WTC11 (cell line): ENCODE measurements at regions not wholly inside any gene's neighbourhood (a gene's known extent, or its start where the extent isn't known, plus 50 kb on each side); places are given as distances from the start of the nearest gene placed in this dataset.

Source experiments
- ATAC-seq: fragments of 200-7000 bp; cut with Tn5 transposase; 2 replicates; pipeline ENCODE4 v1.10.0; 2021; ENCODE audit warnings: mild to moderate bottlenecking, moderate library complexity
- CTCF ChIA-PET: fragments of 300-600 bp; sonication (Branson Sonifier 250); formaldehyde crosslinking; loops from one replicate; lab custom pipeline; 2021; ENCODE audit warnings: antibody characterized with exemption; lab: Charles Lee
- POLR2A ChIA-PET: fragments of 350-600 bp; sonication (Branson Sonifier 250); formaldehyde crosslinking; loops from one replicate; lab custom pipeline; 2021; ENCODE audit warnings: antibody characterized with exemption; lab: Charles Lee
- DNase-seq: peaks from one replicate; pipeline ENCODE4 v3.0.0; 2021; ENCODE audit warnings: low spot score
- H3K27ac Mint-ChIP-seq: 2 replicates; pipeline ENCODE4 v1.8.0; 2021; ENCODE audit warnings: mixed read lengths
- H3K27me3 Mint-ChIP-seq: 2 replicates; pipeline ENCODE4 v1.8.0; 2021; ENCODE audit warnings: low read depth, mild to moderate bottlenecking, moderate library complexity, mixed read lengths
- H3K36me3 Mint-ChIP-seq: 2 replicates; pipeline ENCODE4 v1.8.0; 2021; ENCODE audit warnings: mixed read lengths
- H3K4me1 Mint-ChIP-seq: 2 replicates; pipeline ENCODE4 v1.8.0; 2022; ENCODE audit warnings: mixed read lengths
- H3K4me3 Mint-ChIP-seq: 2 replicates; pipeline ENCODE4 v1.8.0; 2021; ENCODE audit warnings: mild to moderate bottlenecking, moderate library complexity, mixed read lengths
- H3K9me3 Mint-ChIP-seq: 2 replicates; pipeline ENCODE4 v1.8.0; 2021; ENCODE audit warnings: mixed read lengths
- AFF4 ChIP-seq: sonication (generic); formaldehyde crosslinking; IDR thresholded peaks from 2 replicates; pipeline ENCODE4 v1.8.1; 2023; ENCODE audit warnings: mild to moderate bottlenecking, missing genetic modification reagents, borderline replicate concordance
- ATF2 ChIP-seq: sonication (generic); formaldehyde crosslinking; IDR thresholded peaks from 2 replicates; pipeline ENCODE4 v1.8.1; 2022; ENCODE audit warnings: low read depth, missing genetic modification reagents, borderline replicate concordance
- ELF4 ChIP-seq: sonication (generic); formaldehyde crosslinking; IDR thresholded peaks from 2 replicates; pipeline ENCODE4 v1.8.1; 2022; ENCODE audit warnings: low read depth, mild to moderate bottlenecking, moderate library complexity, missing genetic modification reagents
- IRF1 ChIP-seq: sonication (generic); formaldehyde crosslinking; IDR thresholded peaks from 2 replicates; pipeline ENCODE4 v1.8.0; 2023; ENCODE audit warnings: missing genetic modification reagents
- IRF2 ChIP-seq: sonication (generic); formaldehyde crosslinking; IDR thresholded peaks from 2 replicates; pipeline ENCODE4 v1.8.0; 2022; ENCODE audit warnings: low read depth, missing genetic modification reagents, borderline replicate concordance
- KAT7 ChIP-seq: sonication (generic); formaldehyde crosslinking; IDR thresholded peaks from 2 replicates; pipeline ENCODE4 v1.8.1; 2023; ENCODE audit warnings: missing genetic modification reagents, mild to moderate bottlenecking, borderline replicate concordance
- NFE2L1 ChIP-seq: sonication (generic); formaldehyde crosslinking; IDR thresholded peaks from 2 replicates; pipeline ENCODE4 v1.8.1; 2023; ENCODE audit warnings: missing genetic modification reagents
- OVOL2 ChIP-seq: fragments of 250-450 bp; sonication (Bioruptor Pico); IDR thresholded peaks from 2 replicates; pipeline ENCODE4 v1.9.0; 2021; ENCODE audit warnings: mild to moderate bottlenecking, borderline replicate concordance
- PRRX2 ChIP-seq: fragments of 250-450 bp; sonication (Bioruptor Pico); IDR thresholded peaks from 2 replicates; pipeline ENCODE4 v1.8.0; 2021; ENCODE audit warnings: mild to moderate bottlenecking
- SMAD4 ChIP-seq: sonication (generic); formaldehyde crosslinking; IDR thresholded peaks from 2 replicates; pipeline ENCODE4 v1.8.0; 2022; ENCODE audit warnings: mild to moderate bottlenecking, missing genetic modification reagents
- TP53 ChIP-seq: sonication (generic); formaldehyde crosslinking; IDR thresholded peaks from 2 replicates; pipeline ENCODE4 v1.8.1; 2023; ENCODE audit warnings: mild to moderate bottlenecking, missing genetic modification reagents
- ZNF232 ChIP-seq: sonication (generic); formaldehyde crosslinking; IDR thresholded peaks from 2 replicates; pipeline ENCODE4 v1.8.0; 2022; ENCODE audit warnings: mild to moderate bottlenecking, missing genetic modification reagents
- ZNF425 ChIP-seq: fragments of 250-450 bp; sonication (Bioruptor Pico); conservative IDR thresholded peaks from 2 replicates; pipeline ENCODE4 v1.9.0; 2021; ENCODE audit warnings: mild to moderate bottlenecking
- TF ChIP-seq, protein P1 (sequence below): sonication (generic); formaldehyde crosslinking; IDR thresholded peaks from 2 replicates; pipeline ENCODE4 v1.8.1; 2023; ENCODE audit warnings: mild to moderate bottlenecking, missing genetic modification reagents
- TF ChIP-seq, protein P2 (sequence below): sonication (generic); formaldehyde crosslinking; IDR thresholded peaks from 2 replicates; pipeline ENCODE4 v1.8.1; 2022; ENCODE audit warnings: mild to moderate bottlenecking, missing genetic modification reagents, moderate library complexity, borderline replicate concordance
- TF ChIP-seq, protein P3 (sequence below): fragments of 250-450 bp; sonication (Bioruptor Pico); IDR thresholded peaks from 2 replicates; pipeline ENCODE4 v1.9.0; 2021; ENCODE audit warnings: moderate library complexity, mild to moderate bottlenecking, inconsistent platforms, borderline replicate concordance
- TF ChIP-seq, protein P4 (sequence below): sonication (generic); formaldehyde crosslinking; IDR thresholded peaks from 2 replicates; pipeline ENCODE4 v1.8.1; 2023; ENCODE audit warnings: mild to moderate bottlenecking, moderate library complexity, missing genetic modification reagents
- TF ChIP-seq, protein P5 (sequence below): sonication (generic); formaldehyde crosslinking; IDR thresholded peaks from 2 replicates; pipeline ENCODE4 v1.8.0; 2023; ENCODE audit warnings: mild to moderate bottlenecking, missing genetic modification reagents

DNA sequence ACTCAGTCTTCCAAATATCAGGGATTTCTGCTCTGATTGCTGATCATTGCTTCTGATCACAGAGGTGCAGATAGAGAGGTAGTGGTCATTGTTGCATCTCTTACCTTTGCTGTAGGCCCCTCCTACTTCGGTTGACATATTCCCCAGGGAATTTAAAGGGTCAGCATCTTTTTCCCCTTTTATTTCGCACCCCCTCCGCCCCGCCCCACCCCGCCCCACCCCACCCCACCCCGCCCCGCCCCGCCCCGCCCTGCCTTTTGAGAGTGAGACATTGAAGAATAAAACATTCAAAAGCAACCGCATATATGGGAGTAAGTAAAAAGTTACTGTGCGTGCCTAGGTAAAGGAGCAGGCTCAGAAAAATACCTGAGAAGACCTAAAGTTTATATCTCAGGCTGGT lies 463.9 kb downstream of the BTG1 start:
- ATAC-seq = no peak
- Mint-ChIP-seq H3K27ac (no peak overlapping the region), H3K27me3 (no peaks in the 10 kb centered on the region), H3K4me1 (no peaks in the 10 kb centered on the region), H3K36me3 (no peaks in the 10 kb centered on the region), H3K4me3 (no peak overlapping the region), H3K9me3 (no peaks in the 10 kb centered on the region)
- TF ChIP-seq IRF1 (CRISPR knock-in tag) (no peak), OVOL2 (CRISPR knock-in tag) (no peak), KAT7 (CRISPR knock-in tag) (no peak), AFF4 (CRISPR knock-in tag) (no peak), ATF2 (CRISPR knock-in tag) (no peak), ELF4 (CRISPR knock-in tag) (no peak), ZNF425 (CRISPR knock-in tag) (no peak), PRRX2 (CRISPR knock-in tag) (no peak), IRF2 (CRISPR knock-in tag) (no peak), NFE2L1 (CRISPR knock-in tag) (no peak), ZNF232 (CRISPR knock-in tag) (no peak), TP53 (CRISPR knock-in tag) (no peak), SMAD4 (no peak)
- TF ChIP-seq, protein P1, sequence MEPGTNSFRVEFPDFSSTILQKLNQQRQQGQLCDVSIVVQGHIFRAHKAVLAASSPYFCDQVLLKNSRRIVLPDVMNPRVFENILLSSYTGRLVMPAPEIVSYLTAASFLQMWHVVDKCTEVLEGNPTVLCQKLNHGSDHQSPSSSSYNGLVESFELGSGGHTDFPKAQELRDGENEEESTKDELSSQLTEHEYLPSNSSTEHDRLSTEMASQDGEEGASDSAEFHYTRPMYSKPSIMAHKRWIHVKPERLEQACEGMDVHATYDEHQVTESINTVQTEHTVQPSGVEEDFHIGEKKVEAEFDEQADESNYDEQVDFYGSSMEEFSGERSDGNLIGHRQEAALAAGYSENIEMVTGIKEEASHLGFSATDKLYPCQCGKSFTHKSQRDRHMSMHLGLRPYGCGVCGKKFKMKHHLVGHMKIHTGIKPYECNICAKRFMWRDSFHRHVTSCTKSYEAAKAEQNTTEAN (CRISPR knock-in tag) = no peak
- TF ChIP-seq, protein P2, sequence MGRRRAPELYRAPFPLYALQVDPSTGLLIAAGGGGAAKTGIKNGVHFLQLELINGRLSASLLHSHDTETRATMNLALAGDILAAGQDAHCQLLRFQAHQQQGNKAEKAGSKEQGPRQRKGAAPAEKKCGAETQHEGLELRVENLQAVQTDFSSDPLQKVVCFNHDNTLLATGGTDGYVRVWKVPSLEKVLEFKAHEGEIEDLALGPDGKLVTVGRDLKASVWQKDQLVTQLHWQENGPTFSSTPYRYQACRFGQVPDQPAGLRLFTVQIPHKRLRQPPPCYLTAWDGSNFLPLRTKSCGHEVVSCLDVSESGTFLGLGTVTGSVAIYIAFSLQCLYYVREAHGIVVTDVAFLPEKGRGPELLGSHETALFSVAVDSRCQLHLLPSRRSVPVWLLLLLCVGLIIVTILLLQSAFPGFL = no peak
- TF ChIP-seq, protein P3, sequence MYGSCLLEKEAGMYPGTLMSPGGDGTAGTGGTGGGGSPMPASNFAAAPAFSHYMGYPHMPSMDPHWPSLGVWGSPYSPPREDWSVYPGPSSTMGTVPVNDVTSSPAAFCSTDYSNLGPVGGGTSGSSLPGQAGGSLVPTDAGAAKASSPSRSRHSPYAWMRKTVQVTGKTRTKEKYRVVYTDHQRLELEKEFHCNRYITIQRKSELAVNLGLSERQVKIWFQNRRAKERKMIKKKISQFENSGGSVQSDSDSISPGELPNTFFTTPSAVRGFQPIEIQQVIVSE (CRISPR knock-in tag) = no peak
- TF ChIP-seq, protein P4, sequence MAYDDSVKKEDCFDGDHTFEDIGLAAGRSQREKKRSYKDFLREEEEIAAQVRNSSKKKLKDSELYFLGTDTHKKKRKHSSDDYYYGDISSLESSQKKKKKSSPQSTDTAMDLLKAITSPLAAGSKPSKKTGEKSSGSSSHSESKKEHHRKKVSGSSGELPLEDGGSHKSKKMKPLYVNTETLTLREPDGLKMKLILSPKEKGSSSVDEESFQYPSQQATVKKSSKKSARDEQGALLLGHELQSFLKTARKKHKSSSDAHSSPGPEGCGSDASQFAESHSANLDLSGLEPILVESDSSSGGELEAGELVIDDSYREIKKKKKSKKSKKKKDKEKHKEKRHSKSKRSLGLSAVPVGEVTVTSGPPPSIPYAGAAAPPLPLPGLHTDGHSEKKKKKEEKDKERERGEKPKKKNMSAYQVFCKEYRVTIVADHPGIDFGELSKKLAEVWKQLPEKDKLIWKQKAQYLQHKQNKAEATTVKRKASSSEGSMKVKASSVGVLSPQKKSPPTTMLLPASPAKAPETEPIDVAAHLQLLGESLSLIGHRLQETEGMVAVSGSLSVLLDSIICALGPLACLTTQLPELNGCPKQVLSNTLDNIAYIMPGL (CRISPR knock-in tag) = no peak
- TF ChIP-seq, protein P5, sequence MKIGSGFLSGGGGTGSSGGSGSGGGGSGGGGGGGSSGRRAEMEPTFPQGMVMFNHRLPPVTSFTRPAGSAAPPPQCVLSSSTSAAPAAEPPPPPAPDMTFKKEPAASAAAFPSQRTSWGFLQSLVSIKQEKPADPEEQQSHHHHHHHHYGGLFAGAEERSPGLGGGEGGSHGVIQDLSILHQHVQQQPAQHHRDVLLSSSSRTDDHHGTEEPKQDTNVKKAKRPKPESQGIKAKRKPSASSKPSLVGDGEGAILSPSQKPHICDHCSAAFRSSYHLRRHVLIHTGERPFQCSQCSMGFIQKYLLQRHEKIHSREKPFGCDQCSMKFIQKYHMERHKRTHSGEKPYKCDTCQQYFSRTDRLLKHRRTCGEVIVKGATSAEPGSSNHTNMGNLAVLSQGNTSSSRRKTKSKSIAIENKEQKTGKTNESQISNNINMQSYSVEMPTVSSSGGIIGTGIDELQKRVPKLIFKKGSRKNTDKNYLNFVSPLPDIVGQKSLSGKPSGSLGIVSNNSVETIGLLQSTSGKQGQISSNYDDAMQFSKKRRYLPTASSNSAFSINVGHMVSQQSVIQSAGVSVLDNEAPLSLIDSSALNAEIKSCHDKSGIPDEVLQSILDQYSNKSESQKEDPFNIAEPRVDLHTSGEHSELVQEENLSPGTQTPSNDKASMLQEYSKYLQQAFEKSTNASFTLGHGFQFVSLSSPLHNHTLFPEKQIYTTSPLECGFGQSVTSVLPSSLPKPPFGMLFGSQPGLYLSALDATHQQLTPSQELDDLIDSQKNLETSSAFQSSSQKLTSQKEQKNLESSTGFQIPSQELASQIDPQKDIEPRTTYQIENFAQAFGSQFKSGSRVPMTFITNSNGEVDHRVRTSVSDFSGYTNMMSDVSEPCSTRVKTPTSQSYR = no peak
- POLR2A ChIA-PET = no interaction called here
- CTCF ChIA-PET = no interaction called here
- DNase-seq = no peak
